ENCODE measurements at regions not wholly inside any gene's neighbourhood (a gene's known extent, or its start where the extent isn't known, plus 50 kb on each side); places are given as distances from the start of the nearest gene placed in this dataset.

- no peak overlapping the region for H2BK15ac ChIP-seq (ENCODE audit: low read length)
- FAIRE-seq = no peak
- H3K23ac ChIP-seq (ENCODE audit: insufficient read length) = no peak overlapping the region
- H3K18ac ChIP-seq (ENCODE audit: extremely low read depth, low read length) = no peak overlapping the region
- no peaks in the 10 kb centered on the region for H3K36me3 ChIP-seq (ENCODE audit: control insufficient read depth in 2 of 4, insufficient read depth in 4 of 4, low read length in 3 of 4)
- no peak overlapping the region for H3K4me3 ChIP-seq (ENCODE audit: extremely low read depth in 1 of 4, insufficient read depth in 2 of 4, low read depth in 3 of 4, low read length in 4 of 4)
- DNase-seq (ENCODE audit: low read depth in 1 of 2, low spot score in 2 of 2) = no peak
- no peak overlapping the region for H2BK12ac ChIP-seq (ENCODE audit: low read depth, low read length)
- H3K56ac ChIP-seq (replicated peaks; ENCODE audit: insufficient read length, low read depth, low read length) = no peak overlapping the region
- no peak overlapping the region for H2AK5ac ChIP-seq (ENCODE audit: low read depth, low read length)
- no peaks in the 10 kb centered on the region for H3K79me2 ChIP-seq (ENCODE audit: control insufficient read depth in 1 of 2, insufficient read depth in 2 of 2, low read length in 2 of 2)
- H3K27ac ChIP-seq (ENCODE audit: low read depth, low read length) = no peak overlapping the region
- no peak overlapping the region for H3K14ac ChIP-seq (ENCODE audit: insufficient read length)
- no peaks in the 10 kb centered on the region for H3K23me2 ChIP-seq (ENCODE audit: low read depth, low read length)
- H4K91ac ChIP-seq (replicated peaks; ENCODE audit: insufficient read length, low read length) = no peak overlapping the region
- no peak overlapping the region for H3K4me2 ChIP-seq (ENCODE audit: insufficient read depth in 1 of 2, low read depth in 2 of 2, low read length in 2 of 2)
- H2BK5ac ChIP-seq (ENCODE audit: low read depth, low read length) = no peak overlapping the region
- ChIA-PET CTCF (ENCODE audit: partially characterized antibody) (interaction anchor here (1.1 kb wide), 1 partner anchor 83 kb away, joined by 5 read pairs; no protein-coding TSS in a partner anchor), POLR2A (ENCODE audit: partially characterized antibody) (no interaction called here)
- no peaks in the 10 kb centered on the region for H3K79me1 ChIP-seq (ENCODE audit: low read depth, low read length)
- no peaks in the 10 kb centered on the region for H3K4me1 ChIP-seq (replicated peaks in 1 of 4; ENCODE audit: control insufficient read depth in 3 of 4, insufficient read depth in 4 of 4, low read length in 3 of 4)
- H3K9ac ChIP-seq (replicated peaks in 1 of 4; ENCODE audit: extremely low read depth in 1 of 4, low read depth in 3 of 4, low read length in 3 of 4) = no peak overlapping the region
- no peak overlapping the region for H4K8ac ChIP-seq (ENCODE audit: extremely low read depth, insufficient read depth, low read length)
- no peaks in the 10 kb centered on the region for H3K9me3 ChIP-seq (ENCODE audit: insufficient read depth in 2 of 2, low read depth in 1 of 2, low read length in 1 of 2)
- no peak overlapping the region for H4K5ac ChIP-seq (ENCODE audit: insufficient read length, low read depth, low read length)
- no peak overlapping the region for H2BK120ac ChIP-seq (replicated peaks; ENCODE audit: low read depth, low read length)
- H2BK20ac ChIP-seq (ENCODE audit: low read length) = no peak overlapping the region
- H3K27me3 ChIP-seq (replicated peaks in 1 of 4; ENCODE audit: control insufficient read depth in 3 of 4, extremely low read depth in 1 of 4, insufficient read depth in 3 of 4, low read length in 3 of 4) = no peaks in the 10 kb centered on the region
- no peak overlapping the region for H2AFZ ChIP-seq (ENCODE audit: low read length)
- H3K4ac ChIP-seq (replicated peaks; ENCODE audit: insufficient read length, low read depth, low read length) = no peak overlapping the region
- no peaks in the 10 kb centered on the region for H4K20me1 ChIP-seq (replicated peaks in 1 of 2; ENCODE audit: control insufficient read depth in 1 of 2, insufficient read depth in 2 of 2, low read length in 2 of 2)
- no peak for TF ChIP-seq POU5F1 (IDR thresholded peaks at IDR 0.05; ENCODE audit: low read depth, low read length)
- no peak for TF ChIP-seq TCF12 (IDR thresholded peaks at IDR 0.05; ENCODE audit: low read depth, low read length)
- TF ChIP-seq HDAC2 (IDR thresholded peaks at IDR 0.05; ENCODE audit: borderline replicate concordance in 1 of 2, low read depth in 2 of 2, low read length in 2 of 2) = no peak
- TF ChIP-seq NRF1 (IDR thresholded peaks at IDR 0.05; ENCODE audit: low read depth, low read length) = no peak
- no peak for TF ChIP-seq ATF3 (IDR thresholded peaks at IDR 0.05; ENCODE audit: insufficient read depth, low read depth, low read length)
Observed at GRCh38 chr18:67117804-67118203, 398.7 kb downstream of the DSEL start.

Data from H1 (cell line).